ENCODE measurements at regions not wholly inside any gene's neighbourhood (a gene's known extent, or its start where the extent isn't known, plus 50 kb on each side); places are given as distances from the start of the nearest gene placed in this dataset.

DNA sequence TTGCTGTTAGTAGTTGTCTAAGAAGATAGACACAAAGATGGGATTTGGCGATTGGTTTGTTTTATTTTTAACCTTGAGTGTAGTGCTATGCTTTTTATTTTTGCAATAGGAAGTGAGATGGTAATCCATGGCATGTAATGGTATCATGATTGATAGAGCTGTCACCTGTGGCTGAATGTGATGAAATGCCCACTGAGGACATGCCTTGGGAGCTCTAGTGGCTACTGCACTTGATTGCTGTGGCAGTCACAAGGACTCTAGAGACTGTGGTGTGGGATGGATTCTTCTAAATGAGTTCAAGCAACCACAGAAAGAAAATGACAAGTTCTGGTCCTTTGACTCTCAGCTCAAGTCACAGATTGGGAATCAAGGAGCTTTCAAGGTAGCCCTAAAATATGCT lies 139.4 kb downstream of the CYRIA start:
- H3K4me3 ChIP-seq (ENCODE audit: low read length) = no peak overlapping the region
- TF ChIP-seq, protein P1, sequence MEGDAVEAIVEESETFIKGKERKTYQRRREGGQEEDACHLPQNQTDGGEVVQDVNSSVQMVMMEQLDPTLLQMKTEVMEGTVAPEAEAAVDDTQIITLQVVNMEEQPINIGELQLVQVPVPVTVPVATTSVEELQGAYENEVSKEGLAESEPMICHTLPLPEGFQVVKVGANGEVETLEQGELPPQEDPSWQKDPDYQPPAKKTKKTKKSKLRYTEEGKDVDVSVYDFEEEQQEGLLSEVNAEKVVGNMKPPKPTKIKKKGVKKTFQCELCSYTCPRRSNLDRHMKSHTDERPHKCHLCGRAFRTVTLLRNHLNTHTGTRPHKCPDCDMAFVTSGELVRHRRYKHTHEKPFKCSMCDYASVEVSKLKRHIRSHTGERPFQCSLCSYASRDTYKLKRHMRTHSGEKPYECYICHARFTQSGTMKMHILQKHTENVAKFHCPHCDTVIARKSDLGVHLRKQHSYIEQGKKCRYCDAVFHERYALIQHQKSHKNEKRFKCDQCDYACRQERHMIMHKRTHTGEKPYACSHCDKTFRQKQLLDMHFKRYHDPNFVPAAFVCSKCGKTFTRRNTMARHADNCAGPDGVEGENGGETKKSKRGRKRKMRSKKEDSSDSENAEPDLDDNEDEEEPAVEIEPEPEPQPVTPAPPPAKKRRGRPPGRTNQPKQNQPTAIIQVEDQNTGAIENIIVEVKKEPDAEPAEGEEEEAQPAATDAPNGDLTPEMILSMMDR (IDR thresholded peaks at IDR 0.05; ENCODE audit: insufficient read depth, low read depth, low read length, missing control alignments) = no peak
- no peak for DNase-seq (ENCODE audit: low read depth)

DNA sequence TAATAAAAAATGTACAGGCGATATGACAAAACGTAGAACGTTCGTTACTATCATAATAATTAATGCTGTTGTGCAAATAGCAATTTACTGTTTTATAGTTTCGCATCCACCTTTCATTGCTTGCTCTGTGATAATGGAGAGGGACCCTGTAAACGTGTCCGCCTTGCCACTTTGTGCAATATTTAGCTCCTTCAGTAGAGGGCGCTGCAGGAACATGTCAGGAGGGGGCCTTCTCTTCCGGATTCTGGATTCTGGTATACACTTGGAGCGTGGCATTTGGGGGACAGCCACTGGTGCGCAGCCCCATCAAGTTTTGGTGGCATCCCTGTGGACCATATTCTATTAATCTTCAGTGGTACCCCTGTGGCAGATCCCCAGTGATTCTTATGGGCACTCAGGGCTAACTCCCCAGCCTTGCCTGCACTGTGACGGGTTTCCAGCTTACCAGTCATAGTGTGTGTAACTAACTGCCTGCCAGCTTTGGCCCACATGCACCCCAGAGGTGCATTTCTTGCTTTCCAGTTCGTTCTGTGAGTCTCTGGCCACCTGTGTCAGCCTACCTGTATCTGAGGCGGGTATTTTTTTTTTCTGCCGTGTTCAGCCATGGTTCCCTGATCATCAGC lies 140.3 kb downstream of the CYRIA start:
- peak; percentile 59 for DNase-seq (ENCODE audit: low read depth)

DNA sequence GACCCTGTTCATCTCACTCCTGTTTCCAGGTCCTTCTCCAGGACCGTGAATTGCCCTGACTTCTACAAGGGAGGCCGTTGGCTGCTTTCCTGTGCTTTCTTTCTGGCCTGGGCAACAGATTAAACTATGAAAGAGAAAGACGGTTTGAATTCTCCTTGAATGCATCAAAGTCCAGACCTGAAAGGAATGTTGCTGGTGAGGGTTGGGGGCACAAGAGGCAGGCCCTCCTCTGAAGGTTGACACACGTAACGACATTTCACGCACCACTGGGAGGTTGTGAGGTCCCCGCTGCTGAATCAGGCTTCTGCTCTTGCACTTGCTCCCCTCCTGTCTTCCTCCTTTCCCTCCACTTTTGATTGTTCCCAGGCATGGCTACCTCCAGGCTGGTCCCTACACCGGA lies 141.9 kb downstream of the CYRIA start:
- TF ChIP-seq, protein P1 (IDR thresholded peaks at IDR 0.05; ENCODE audit: insufficient read depth, low read depth, low read length, missing control alignments) = no peak
- no peak overlapping the region for H3K4me3 ChIP-seq (ENCODE audit: low read length)
- DNase-seq (ENCODE audit: low read depth) = no peak

More for the DNA sequence above, 140.3 kb downstream of the CYRIA start:
- H3K4me3 ChIP-seq (ENCODE audit: low read length) = no peak overlapping the region
- TF ChIP-seq, protein P1 (IDR thresholded peaks at IDR 0.05; ENCODE audit: insufficient read depth, low read depth, low read length, missing control alignments) = peak; percentile 74

DNA sequence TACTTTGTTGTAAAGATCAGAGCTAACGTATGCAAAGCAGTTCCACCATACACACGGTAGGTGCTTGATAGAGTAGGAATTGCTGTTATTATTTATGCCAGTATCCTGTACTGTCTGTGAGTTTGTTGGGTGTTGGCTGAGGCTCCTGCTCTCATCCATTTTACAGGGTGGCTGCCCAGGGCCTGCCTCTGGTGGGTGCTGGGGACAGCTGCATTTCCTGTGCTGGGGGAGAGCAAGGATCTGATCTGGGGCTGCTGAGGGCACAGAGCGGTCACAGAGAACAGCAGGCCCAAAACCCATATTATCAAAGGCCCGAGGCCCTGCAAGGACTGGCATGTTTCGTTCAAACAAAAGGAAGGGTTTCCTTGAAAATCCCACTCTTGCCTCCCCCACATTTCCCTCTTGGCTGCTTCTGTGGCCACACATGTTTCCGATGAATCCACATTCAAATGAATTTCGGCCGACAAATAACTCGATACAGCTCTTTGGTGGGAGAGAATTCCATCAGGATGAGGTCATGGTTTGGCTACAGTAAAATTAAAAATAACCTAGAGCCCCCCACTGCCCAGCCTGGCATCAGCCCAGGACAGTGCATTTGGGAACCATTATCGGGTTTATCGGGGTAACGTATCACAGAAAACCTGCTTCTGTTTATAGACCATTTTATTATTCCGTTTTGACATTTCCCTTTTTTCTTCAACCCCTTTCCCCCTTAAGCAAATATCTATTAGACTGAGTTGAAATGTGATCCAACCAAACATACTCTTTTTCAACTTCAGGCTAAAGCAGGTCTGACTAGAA lies 143.4 kb downstream of the CYRIA start:
- TF ChIP-seq, protein P1 (IDR thresholded peaks at IDR 0.05; ENCODE audit: insufficient read depth, low read depth, low read length, missing control alignments) = no peak
- H3K4me3 ChIP-seq (ENCODE audit: low read length) = no peak overlapping the region
- DNase-seq (ENCODE audit: low read depth) = no peak

DNA sequence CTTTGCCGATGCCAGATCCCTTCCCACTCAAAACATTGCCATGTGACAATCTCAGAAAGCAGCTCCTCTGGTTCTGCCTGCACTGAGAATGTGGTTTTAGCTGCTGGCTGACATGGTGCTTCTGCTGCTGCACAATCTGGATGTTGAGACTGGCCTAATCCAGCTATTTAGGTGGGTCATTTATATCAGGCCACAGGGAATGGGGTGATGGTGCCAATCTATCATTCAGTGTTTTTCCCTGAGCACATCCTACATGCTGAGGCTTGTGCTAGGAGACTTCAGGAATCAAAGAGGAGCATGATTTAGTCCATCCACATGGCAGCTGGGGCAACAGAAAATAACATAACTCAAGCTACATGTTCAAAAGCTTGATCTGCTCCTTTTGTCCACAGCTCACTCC lies 144.7 kb downstream of the CYRIA start:
- TF ChIP-seq, protein P1 (IDR thresholded peaks at IDR 0.05; ENCODE audit: insufficient read depth, low read depth, low read length, missing control alignments) = no peak
- DNase-seq (ENCODE audit: low read depth) = peak; percentile 48

DNA sequence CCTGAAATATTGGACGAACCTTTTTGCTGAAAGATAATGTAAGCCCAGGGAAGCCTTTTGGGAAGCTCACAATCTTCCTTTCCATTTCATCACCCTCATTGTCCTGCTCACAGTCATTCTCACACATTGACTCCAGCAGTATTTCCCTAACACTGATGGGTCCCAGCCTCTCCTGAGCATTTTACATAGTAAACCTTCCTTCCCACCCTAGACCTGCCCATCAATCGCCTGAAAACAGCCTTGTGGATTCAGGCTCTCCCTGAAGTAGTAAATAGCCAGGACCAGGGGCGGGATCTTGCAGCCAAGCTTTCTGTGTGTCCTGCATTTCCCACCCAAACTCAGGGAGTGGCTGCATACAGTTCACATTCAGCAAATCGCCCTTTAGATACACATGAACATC lies 149.9 kb downstream of the CYRIA start:
- H3K4me3 ChIP-seq (ENCODE audit: low read length) = no peak overlapping the region
- TF ChIP-seq, protein P1 (IDR thresholded peaks at IDR 0.05; ENCODE audit: insufficient read depth, low read depth, low read length, missing control alignments) = no peak
- DNase-seq (ENCODE audit: low read depth) = no peak

More for the DNA sequence above, 144.7 kb downstream of the CYRIA start:
- no peak overlapping the region for H3K4me3 ChIP-seq (ENCODE audit: low read length)

Data from epithelial cell of esophagus (primary cell).